Activated T-cell treated with anti-CD3 and anti-CD28 coated beads for 4 hours (primary cell): ENCODE measurements at regions not wholly inside any gene's neighbourhood (a gene's known extent, or its start where the extent isn't known, plus 50 kb on each side); places are given as distances from the start of the nearest gene placed in this dataset.
"Not testable (repeated sequence)": the region's sequence is repeated elsewhere in the genome, so short reads cannot be mapped to it uniquely, and the experiment has no call there.

Source experiments
- DNase-seq: peaks from one replicate; pipeline ENCODE4 v3.0.0-alpha.2; 2020

DNA sequence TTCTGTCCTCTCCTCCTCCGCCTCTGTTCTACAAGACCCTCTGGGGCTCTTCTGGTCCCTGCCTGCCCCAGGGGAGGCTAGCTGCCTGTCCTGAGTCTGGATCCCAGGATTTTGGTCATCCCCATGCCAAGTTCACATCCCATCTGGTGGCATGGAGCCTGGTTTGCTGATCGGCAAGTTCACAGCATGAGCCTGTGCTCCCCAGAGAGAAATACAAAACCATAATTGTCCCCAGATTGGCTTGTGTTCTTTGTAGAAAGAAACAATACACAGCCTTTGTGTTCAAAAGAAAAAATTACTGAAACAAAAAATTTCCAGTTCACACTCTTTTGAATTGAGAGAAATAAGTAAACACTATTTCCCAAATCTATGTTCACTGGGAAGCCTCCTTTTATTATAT is 149.4 kb upstream of the ZC3H12A start:
- DNase-seq, result no peak

DNA sequence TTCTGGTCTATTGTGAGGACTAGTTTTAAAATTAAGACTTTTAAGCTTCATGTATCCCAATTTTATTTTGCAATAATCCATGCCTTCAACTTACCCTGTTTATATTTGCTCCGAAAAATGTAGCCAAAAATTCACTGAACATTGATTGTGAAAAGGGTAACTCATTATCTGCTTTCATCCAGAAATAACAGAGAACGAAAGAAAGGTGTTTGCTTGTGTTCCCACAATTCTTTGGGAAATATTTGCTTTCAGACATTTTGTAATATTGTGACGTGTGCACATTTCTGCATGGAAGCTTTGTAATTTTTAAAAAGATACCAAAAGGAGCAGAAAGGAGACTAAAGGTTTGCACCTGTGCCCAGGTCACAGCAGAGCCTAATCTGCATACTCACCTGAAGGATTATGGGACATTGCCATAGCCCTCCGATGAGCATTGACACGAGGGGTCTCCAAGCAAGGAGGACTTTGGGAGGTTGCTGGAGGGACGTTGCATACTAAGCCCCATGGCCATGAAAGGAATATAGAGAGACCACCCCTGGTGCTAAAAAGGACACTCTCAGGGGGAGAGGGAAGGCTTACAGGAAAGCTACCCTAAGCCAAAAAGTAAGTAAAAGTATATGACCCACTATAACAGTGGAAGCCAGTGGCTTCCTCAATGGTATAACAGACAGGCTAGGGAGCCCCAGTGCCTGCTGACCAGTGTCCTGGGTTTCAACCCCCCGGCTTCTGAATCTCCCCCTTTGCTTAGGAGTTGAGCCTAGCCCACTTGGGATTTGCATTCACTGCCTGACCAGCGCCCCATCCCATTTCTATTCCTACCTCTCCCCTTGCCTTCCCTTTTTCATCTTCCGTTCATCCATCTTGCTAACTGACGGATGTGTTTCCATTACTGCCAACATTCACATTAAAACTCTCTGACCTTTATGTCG is 148.6 kb upstream of the ZC3H12A start:
- no peak for DNase-seq

DNA sequence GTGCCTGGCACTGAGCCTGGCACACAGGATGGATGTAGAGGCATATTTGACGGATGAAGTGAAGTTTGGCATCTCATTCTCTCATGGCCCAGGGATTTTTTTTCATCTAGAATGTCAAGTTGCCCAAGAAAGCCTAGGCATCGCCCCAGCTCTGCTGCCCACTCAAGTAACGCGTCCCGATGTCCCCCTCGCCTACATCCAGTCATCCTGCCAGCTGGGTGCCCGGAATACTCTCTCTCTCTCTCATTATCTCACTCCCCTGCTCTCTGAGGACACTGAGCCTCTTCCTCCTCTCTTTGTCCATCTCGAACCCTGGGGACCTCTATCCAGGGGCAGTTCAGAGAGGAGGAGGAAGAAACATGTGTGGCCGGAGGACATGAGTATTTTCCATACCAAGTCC is 142.3 kb upstream of the ZC3H12A start:
- DNase-seq, result no peak

DNA sequence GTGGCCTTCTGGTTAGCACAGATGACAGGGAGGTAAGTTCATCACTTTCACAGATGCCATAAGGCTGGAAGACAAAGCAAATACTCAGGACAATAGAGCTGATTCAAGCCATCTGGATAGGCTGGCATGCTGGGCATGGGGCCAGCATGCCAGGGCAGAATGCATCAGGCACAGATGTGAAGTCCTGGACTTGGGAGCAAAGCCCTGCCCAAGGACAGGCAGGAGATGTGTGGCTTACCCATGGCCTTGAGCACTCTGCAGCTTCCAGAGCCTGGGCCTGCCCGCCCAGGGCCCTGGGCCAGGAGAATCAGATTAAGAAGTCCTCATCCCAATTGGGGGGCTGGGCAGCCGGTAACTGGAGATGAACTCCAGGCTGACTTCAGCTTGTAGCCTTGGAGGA is 135.7 kb upstream of the ZC3H12A start:
- DNase-seq, result no peak

DNA sequence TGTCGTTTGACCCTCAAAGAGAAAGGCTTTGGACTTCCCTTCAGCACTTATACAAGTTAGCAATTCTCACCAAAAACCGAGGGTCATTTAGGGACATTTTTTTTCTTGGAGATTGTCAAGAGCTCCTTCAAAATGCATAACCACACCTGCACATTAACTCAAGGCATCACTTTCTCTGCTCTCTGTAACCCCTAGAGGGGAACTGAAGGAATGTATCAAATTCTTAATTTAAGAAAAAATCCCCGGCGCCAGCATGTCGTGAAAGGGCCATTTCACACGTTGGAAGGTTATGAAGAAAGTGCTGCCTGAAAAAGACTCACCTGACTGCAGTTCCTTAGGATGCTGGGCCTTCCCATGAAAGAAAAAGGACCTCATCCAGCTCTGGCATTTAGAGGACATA is 131.6 kb upstream of the ZC3H12A start:
- no peak for DNase-seq

DNA sequence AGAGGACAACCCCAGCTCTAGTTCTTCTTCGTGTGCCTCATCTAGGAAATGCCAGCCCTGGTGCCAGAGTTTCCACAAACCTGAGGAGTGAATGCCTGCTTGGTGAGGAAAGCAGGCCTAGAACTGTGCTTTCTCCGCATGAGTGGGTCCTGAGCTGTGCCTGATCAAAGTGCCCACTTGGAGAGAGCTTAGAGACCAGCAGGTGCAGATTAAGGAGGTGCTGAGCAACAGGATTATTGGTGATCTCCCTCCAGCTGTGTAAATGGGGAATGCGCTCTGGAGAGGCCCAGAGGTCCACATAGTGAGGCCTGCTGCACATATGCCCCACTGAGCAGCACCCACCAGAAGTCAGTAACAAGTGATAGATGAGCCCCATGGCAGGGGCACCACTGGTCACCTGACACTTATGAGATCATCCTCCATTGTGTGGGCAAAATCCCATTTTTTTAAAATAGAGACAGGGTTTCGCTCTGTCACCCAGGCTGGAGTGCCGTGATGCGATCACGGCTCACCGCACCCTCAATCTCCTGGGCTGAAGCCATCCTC is 127.2 kb upstream of the ZC3H12A start:
- DNase-seq, result no peak

DNA sequence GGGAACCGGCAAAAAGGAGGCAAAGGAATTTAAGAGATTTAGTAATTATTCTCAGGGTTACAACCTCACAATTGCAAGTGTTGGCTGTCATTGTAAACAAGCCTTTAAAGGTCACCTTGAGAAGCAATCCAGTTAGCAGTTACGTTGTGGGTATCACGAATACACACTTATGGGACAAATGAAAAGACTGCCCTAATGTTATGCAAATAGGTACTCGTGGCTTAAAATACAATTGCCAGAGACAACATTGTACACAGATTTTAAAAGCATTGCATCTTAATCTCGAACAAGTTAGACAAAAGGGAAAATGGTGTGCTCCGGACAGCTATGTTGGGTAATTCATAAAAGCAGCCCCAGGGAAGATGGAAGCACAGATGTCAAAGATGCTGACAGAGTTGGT is 120.5 kb upstream of the ZC3H12A start:
- DNase-seq, result no peak

DNA sequence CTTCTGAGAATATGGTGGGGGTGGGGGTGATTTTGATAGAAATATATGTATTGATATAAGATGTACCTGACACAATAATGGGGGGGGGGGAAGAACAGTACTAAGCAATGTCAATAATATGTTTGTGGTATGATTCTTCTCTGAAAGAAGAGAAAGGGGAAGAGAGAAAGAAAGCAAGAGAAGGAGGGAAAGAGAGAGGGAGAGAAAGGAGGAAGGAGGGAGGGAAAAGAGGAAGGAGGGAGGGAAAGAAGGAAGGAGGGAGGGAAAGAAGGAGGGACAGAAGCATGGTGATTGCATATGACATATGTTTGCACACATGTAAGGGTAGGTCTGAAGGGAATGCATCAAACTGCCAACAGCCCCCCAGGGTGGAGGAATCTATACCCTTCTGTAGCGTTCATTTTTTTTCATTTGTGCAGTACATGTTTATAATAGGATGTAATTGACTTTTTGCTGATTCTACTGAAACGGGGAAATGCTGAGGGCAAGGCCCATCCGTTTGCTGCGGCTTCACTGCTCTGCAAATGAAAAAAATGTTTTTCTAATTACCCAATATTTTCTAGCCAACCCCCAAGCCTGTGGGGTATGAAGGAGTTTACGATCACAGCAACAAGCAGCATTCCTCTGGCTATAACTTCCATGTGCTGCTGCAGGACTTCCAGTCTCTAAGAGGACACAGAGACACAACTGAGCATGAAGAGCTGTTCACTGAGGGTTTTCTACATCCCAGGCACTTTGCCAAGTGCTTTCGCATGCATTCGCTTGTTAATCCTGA is 119.3 kb upstream of the ZC3H12A start:
- DNase-seq, result no peak

DNA sequence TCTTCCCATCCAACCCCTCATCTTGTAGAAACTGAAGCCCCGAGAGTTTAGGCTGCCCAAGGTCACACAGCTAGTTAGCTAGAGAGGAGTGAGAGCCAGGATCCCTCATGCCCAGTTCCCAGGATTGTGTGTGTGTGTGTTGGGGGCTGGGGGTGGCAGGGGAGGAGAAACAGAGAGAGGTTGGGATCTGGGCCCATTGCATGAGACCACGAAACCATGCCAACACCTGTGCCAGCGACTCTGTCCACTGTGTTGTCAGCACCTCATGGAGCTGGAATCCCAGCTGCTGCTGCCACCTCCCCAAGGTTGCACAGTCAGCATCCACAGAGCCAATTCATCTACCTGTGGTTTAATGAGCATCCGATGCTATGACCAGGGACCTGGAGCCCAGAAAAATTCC is 115.4 kb upstream of the ZC3H12A start:
- DNase-seq, result no peak

DNA sequence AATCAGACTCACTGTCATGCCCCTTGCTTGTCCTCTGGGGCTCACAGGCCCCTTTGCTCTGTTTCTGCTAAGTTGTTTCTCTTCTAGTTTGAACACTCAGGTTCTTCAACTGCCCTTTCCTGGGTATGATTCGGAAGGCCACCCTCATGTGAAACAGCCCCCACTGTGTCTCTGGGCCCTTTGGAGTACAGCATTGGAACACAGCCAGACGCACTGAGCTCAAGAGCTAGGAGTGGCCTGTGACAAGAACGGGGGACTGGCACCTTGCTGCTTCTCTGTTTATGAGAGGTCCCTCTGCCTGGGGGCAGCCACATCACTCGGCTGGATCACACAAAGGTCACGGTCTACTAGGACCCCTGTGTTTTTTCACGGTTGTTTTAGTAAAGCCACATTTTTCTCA is 114.4 kb upstream of the ZC3H12A start:
- no peak for DNase-seq

DNA sequence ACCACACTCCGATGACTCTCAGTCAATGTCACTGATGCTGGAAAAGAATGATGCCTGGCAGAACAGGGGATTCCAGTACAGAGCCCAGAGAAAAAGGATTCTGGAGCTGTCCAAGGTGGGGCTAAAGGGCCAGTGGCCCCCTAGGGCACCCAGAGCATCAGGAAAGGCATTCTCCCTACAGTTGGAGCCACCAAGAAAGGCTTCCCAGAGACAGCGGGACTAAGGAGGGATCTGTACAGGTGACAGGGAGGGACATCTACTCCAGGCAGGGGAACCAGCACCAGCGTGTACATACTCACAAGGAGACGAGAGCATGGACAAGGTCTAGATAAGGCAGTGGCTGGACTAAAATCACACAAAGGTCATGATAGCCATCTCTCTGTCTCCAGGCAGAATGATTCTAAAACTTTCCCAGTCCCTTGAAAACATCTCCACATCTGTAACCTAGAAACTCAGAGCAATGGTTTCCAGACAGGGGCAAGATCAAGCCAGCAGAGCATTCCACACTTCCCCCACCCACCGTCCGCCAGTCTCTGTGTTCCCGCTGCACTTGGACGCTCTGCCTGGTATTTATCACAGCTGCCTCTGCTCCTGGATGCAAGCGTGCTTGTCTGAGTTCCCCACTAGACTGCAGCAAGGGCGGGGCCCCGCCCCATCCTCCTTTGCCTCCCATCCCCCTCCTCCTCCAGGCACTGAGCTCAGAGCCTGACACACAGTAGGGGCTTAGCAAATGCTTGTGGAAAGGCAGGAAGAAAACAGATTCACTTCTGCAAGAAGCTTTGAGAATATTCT is 111.6 kb upstream of the ZC3H12A start:
- DNase-seq, result no peak

DNA sequence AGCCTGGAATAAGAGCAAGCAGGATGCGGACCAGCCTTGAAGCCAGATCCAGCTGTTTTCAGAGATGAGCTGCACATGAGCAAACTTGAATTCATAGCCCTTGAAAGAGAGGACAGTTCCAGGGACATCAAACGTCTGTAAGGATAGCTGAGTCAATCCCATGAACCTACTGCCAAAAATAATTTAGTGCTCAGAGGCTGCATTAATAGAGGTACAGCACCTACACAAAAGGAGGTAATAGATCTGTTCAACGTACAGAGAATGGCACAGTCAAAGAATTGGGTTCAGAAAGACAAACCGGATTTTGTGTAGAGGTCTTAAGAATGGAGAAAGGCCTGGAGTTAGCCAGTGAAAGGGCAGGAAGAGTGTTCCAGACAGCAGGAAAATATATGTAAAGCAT is 110.8 kb upstream of the ZC3H12A start:
- no peak for DNase-seq

DNA sequence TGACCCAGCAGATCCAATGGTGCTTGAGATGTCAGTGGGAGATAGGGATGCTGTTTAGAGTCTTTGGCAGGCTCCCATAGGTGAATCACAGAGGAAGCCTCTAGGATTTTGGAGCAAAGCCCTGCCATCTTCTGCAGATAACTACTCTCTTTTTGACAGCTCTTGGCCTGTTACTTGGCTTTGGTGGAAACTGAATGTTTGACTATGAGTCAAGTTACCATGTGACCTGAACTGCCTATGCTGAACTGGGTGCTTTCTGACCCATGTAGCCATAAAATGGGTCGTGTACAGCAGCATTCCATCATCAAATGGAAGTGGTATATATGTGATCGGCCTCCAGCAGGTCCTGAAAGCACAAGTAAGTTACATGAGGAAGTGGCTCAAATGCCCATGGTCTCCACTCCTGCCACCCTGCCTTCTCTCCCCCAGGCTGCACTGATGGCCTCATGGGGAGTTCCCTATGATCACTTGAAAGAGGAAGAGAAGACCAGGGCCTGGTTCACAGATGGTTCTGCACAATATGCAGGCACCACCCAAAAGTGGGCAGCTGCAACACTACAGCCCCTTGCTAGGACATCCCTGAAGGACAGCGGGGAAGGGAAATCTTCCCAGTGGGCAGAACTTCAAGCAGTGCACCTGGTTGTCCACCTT is 105.6 kb upstream of the ZC3H12A start:
- DNase-seq, result not testable (repeated sequence)

DNA sequence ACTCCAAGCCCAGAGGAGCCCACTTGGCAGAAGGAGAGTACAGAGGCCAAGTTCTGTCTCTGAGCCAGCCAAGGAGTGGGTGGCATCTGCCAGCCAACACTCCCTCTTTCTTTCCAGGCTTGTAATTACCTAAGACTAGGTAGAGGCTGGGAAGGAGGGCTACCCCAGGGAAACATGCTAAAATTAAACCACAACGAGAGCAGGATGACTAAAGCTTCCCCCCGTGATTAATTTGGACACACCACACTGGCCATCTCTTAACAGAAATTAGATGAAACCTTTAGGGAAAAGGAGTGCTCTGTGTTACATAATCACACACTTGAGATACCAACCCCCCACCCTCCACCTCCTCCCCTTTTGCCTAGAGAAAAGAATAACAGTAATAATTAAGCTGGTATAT is 102.1 kb upstream of the ZC3H12A start:
- DNase-seq, result no peak

DNA sequence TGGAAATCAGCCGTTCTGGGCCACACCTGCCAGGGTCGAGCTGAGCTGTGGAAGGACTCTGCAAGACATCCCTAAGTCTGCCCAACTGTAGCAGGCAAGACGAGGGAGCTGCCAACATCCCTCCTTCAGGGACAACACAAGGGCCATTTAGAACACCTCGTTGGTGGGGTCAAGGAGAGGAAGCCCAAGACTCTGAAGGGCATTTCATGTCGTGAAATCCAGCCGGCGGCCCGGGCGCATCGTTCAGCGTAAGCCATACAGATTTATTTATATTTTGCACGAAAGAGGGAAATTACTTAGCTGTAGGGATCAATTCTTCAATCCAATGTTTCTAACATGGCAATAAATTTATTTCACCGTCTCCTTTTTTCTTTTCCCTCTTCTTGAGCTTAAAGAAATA is 101.7 kb upstream of the ZC3H12A start:
- no peak for DNase-seq

DNA sequence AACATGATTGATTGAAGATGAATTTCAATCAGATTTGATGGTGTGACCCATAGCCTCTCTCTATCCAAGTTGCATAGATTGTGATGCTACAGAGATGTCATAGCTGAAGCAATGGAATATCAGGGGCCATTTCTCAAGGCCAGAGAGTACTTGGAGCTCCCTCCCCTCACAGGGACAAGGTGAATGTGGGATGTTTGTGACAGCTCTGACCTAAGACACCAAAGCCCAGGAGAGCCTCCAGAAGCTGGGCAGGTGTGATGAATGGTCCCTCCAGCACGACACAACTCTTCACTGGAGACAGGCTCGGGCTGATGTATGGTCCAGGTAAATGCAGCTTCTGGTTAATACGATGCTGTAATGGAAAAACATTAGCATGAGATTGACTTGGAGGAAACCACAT is 101.0 kb upstream of the ZC3H12A start:
- DNase-seq, result no peak

DNA sequence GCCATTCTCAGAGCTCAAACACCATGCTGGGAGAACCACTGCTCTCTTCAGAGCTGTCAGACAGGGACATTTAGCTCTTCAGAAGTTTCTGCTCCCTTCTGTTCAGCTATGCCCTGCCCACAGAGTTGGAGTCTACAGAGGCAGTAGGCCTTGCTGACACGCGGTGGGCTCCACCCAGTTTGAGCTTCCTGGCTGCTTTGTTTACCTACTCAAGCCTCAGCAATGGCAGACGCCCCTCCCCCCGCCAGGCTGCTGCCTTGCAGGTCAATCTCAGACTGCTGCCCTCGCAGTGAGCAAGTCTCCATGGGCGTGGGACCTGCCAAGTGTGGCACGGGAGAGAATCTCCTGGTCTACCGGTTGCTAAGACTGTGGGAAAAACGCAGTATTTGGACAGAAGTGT is 93.8 kb upstream of the ZC3H12A start:
- not testable (repeated sequence) for DNase-seq

DNA sequence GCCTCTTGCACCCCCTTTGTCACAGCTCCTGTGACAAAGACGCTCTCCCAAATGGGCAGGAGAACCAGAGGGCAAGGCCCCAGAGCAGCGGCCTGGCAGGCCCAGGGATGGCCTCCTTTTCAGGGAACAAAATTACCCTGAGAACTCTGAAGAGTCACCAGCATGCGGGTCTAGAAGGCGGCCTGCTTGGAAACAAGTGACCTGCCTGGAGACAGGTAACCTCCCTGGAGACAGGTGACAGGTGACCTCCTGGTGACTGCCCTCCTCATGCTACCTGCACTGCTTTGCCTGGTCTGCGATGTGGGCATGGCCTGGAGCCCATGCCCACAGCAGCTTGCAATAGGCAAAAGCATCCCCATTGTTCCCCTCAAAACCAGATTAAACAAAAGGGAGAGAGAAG is 86.5 kb upstream of the ZC3H12A start:
- DNase-seq, result no peak

DNA sequence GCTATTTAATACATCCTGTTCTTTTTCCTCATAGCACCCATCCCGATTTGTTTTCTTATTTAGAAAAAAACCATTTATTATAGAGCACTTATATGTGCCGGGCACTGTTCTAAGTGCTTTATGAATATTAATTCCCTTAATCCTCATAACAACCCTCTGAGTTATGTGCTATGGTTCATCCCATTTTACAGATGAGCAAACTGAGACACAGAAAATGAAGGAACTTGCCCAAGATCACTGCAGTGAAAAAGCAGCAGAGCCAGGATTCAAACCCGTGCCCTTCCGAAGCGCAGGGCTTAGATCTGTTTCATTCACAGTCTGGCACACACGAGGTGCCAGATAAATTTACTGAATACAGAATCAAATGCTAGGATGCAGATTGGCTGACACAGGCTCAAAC is 85.1 kb upstream of the ZC3H12A start:
- no peak for DNase-seq

DNA sequence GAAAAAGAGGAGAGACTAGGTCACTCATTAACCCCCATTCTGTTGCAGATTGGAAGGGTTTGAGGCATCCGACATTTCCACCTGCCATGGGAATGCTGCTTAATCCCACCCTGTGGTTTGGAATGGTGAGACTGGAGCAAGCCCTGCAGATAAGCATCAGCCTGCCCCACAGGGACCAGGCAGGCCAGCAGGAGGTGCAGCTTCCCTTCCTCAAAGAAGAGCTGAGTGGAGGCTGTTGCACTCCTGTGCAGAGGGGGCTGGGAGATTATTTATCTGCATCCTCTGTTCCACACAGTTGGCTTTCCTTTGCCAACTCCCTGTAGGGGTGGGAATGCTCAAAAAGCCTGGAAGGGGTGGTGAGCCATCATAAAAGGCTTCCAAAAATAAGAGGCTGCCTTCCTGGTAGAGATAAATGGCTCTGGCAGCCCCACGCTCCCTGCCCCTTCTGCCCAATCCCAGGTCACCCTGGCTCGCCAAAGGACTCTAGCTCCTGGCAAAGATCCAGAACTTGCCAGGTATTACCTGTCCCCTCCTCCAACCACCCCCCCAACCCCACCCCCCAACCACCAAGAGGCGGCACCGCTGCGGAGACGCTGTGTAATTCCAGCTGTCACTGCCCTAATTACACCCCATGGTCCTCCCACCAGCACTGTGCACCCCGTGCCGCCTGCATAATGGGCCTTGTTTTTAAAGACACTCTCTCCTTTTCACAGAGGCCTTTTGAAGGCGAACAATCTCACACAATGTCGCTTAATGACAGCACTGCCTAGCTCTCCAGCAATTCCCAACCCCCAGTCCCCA is 83.0 kb upstream of the ZC3H12A start:
- no peak for DNase-seq

DNA sequence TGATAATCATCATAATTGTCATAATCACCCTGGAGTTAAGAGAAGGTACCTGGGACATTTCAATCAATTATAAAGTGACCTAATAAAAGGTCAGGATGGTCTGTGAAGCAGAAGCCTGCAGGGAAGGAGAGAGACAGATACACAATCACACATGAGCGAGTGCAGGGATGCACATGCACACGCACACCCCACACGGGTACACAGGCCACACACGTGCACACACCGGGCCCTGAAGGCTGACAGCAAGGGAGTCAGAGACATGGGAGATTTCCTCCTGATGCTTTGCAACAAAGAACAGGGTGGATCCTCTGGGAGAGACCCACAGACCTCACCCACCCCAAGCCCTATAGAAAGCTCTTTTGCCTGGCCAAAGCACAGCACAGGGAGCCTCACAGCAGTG is 82.3 kb upstream of the ZC3H12A start:
- DNase-seq, result no peak
